ENCODE measurements at regions not wholly inside any gene's neighbourhood (a gene's known extent, or its start where the extent isn't known, plus 50 kb on each side); places are given as distances from the start of the nearest gene placed in this dataset.

DNA sequence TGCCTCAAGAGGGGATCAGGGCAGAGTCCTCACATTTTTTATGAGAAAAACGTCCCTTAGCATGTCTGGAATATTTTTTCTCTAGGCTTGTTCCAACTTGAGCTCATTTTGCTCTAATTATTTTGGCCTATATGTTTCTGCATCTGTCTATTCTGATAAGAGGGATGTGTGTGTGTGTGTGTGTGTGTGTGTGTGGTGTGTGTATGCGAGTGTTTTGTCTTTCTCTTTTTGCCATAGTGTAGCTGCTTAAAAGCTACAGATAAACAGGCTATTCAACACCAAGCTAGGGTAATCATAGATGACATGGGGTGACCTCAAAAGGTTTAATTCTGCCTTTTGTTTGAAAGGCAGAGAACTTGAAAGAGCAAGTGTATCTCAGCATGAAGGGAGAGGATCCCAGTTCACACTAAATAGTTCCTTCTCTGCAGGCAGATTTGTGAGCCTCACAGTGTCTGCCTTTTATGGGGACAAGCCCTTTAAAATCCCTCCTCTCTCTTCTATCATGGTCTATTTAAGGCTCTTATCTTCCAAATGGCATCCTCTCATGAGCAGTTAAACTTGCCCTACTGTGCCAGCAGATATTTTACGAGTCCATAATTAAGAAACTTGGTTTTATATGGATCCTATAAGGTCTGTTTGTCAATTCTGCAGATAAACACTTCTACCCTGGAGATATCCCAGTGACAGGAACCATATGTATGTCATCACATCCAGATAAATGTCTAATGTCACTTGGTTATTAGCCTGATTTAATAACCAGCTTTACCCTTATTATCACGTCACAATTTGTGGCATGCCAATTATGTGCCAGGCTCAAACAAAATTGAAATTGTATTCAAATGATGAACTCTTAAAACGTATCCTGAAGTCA is 202.9 kb upstream of the MTPN start:
- DNase-seq (ENCODE audit: low spot score): no peak

DNA sequence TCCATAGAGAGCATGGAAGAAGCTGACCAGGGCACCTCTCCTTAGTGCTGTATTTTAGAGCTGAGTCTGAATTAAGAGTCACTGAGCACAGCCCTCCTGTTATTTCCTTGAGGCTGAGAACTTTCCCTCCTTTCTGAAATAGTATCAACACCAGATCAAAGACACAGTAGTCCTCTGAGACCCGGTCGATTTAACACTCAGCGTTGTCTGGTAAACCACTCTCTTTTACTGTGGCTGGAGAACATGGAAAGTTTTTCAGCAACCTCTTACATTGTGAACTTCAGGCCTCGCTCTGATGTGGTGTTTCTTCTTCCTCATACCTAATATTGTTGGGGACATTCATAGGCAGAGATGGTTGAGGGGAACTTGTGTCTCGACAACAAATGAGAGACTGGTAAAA is 202.0 kb upstream of the MTPN start:
- TF ChIP-seq, protein P1, sequence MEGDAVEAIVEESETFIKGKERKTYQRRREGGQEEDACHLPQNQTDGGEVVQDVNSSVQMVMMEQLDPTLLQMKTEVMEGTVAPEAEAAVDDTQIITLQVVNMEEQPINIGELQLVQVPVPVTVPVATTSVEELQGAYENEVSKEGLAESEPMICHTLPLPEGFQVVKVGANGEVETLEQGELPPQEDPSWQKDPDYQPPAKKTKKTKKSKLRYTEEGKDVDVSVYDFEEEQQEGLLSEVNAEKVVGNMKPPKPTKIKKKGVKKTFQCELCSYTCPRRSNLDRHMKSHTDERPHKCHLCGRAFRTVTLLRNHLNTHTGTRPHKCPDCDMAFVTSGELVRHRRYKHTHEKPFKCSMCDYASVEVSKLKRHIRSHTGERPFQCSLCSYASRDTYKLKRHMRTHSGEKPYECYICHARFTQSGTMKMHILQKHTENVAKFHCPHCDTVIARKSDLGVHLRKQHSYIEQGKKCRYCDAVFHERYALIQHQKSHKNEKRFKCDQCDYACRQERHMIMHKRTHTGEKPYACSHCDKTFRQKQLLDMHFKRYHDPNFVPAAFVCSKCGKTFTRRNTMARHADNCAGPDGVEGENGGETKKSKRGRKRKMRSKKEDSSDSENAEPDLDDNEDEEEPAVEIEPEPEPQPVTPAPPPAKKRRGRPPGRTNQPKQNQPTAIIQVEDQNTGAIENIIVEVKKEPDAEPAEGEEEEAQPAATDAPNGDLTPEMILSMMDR (IDR thresholded peaks at IDR 0.05; ENCODE audit: extremely low read depth, insufficient read depth, missing control alignments): no peak
- DNase-seq (ENCODE audit: low spot score): no peak
- in situ Hi-C loops (cut with MboI; ENCODE audit: low pct_unique_long_range_greater_than_20kb, low sequenced_read_pairs, unreplicated experiment): no loop called here

More for the DNA sequence above, 202.9 kb upstream of the MTPN start:
- in situ Hi-C loops (cut with MboI; ENCODE audit: low pct_unique_long_range_greater_than_20kb, low sequenced_read_pairs, unreplicated experiment): no loop called here
- TF ChIP-seq, protein P1 (IDR thresholded peaks at IDR 0.05; ENCODE audit: extremely low read depth, insufficient read depth, missing control alignments): no peak

DNA sequence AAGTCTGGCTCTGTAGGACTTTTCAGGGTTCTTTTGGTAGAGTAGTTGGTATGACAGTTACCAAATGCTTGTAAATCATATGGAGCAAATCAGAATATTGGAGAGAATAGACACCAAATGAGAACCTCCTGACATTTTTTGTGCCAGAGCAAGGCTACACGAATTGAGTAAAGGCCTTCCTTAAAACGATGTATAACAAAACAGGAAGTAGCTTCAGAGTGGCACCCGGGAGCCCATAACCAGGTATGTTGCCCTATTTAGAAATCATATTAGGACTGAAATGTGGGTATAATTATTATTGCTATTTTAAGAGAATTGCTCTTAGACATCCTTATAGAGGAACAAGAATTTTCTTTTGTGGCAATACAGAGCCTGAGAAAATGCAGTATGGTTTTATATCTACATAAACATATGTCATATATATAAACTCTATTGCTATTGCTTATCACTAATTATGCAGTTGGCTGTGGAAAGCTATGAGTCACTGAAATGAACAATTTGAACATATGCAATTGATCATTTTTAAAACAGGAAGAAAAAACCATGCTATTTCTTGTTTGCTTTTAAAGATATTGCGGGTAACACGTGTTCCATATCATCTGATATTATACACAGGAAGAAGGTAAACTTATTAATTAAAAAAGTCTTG is 197.4 kb upstream of the MTPN start:
- DNase-seq (ENCODE audit: low spot score): no peak
- in situ Hi-C loops (cut with MboI; ENCODE audit: low pct_unique_long_range_greater_than_20kb, low sequenced_read_pairs, unreplicated experiment): no loop called here
- TF ChIP-seq, protein P1 (IDR thresholded peaks at IDR 0.05; ENCODE audit: extremely low read depth, insufficient read depth, missing control alignments): no peak

DNA sequence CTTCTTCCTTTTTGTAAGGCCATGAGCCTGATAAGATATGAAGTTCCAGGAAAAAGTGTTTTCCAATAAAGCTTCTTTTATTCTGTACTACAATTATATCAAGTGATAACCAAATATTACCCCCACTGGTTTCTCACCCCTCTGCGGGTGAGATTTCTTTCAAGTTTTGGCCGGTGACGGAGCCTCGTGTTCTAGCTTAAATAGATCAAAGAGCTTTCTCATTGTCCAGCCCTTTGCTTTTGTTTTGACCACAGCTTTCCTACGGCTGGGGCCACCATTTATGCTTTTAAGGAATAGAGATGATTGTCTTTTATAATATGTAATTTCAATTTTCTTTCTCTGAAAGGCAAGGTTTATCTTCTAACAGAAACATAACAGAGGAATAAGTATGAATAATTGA is 196.7 kb upstream of the MTPN start:
- in situ Hi-C loops (cut with MboI; ENCODE audit: low pct_unique_long_range_greater_than_20kb, low sequenced_read_pairs, unreplicated experiment): no loop called here
- no peak for DNase-seq (ENCODE audit: low spot score)
- TF ChIP-seq, protein P1 (IDR thresholded peaks at IDR 0.05; ENCODE audit: extremely low read depth, insufficient read depth, missing control alignments): no peak

DNA sequence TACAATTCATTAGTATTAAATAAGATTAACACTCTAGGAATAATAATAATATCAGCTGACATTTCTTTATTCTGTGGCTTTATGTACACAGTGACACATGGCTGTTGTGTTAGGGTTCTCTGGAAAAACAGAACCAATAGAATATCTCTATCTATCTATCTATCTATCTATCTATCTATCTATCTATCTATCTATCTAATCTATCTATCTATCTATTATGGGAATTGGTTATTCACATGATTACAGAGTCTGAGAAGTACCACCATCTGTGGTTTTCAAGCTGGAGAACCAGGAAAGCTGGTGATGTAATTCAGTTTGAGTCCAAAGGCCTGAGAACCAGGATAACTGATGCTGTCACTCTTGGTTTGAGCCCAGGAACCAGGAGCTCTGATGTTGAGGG is 194.1 kb upstream of the MTPN start:
- TF ChIP-seq, protein P1 (IDR thresholded peaks at IDR 0.05; ENCODE audit: extremely low read depth, insufficient read depth, missing control alignments): no peak
- in situ Hi-C loops (cut with MboI; ENCODE audit: low pct_unique_long_range_greater_than_20kb, low sequenced_read_pairs, unreplicated experiment): no loop called here
- no peak for DNase-seq (ENCODE audit: low spot score)

DNA sequence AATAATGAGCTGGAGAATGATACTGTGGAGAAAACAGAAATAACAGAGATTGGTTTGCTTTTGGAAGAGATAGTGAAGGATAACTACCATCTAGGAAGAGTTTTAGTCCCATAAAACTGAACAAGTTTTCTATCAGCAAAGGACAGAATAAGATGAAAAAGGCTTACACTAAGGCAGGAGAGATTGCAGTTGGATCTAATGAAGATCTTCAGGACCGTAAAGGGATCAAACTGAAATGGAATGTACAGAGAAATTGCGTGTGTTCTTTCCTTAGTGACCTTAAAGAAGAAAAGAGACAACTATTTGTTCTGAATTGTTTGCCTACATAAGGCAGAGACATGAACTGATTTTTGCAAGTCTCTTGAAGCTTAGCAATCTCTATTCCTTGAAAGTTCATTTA is 191.7 kb upstream of the MTPN start:
- TF ChIP-seq, protein P1 (IDR thresholded peaks at IDR 0.05; ENCODE audit: extremely low read depth, insufficient read depth, missing control alignments): no peak
- DNase-seq (ENCODE audit: low spot score): no peak
- in situ Hi-C loops (cut with MboI; ENCODE audit: low pct_unique_long_range_greater_than_20kb, low sequenced_read_pairs, unreplicated experiment): no loop called here

All from GM13977 (cell line).